Prostate gland (tissue), 2 donors: ENCODE measurements at regions not wholly inside any gene's neighbourhood (a gene's known extent, or its start where the extent isn't known, plus 50 kb on each side); places are given as distances from the start of the nearest gene placed in this dataset.

Experiments
- DNase-seq: peaks from one replicate; pipeline ENCODE4 v3.0.0-alpha.2; 2019; ENCODE audit warnings: low spot score
- H3K27ac ChIP-seq, 2 donors: fragments of 200-600 bp; sonication (generic); 2 replicates each; pipeline ENCODE4 v1.5.1; 2017 to 2019
- H3K27me3 ChIP-seq: fragments of 200-600 bp; sonication (generic); replicated peaks from 2 replicates; pipeline ENCODE4 v1.5.1; 2019; ENCODE audit not compliant: insufficient read depth
- H3K36me3 ChIP-seq, 2 donors: fragments of 200-600 bp; sonication (generic); 1 replicate in 1 of 2; 2 replicates in 1 of 2; pipeline versions ENCODE4 v1.5.1 to v1.8.1; 2017 to 2019
- H3K4me1 ChIP-seq: fragments of 200-600 bp; sonication (generic); replicated peaks from 2 replicates; pipeline ENCODE4 v1.5.1; 2019
- H3K4me3 ChIP-seq, 2 donors: fragments of 200-600 bp; sonication (generic); 2 replicates each; pipeline ENCODE4 v1.5.1; 2017 to 2019
- H3K9me3 ChIP-seq: fragments of 200-600 bp; sonication (generic); 2 replicates; pipeline ENCODE4 v1.5.1; 2017
- POLR2A ChIP-seq: fragments of 450-650 bp; IDR thresholded peaks from one replicate; pipeline ENCODE4 v1.6.1; 2016; ENCODE audit warnings: antibody characterized with exemption, mild to moderate bottlenecking
- POLR2AphosphoS5 ChIP-seq: sonication (generic); formaldehyde crosslinking; IDR thresholded peaks from one replicate; pipeline ENCODE4 v1.6.1; 2017; ENCODE audit warnings: antibody characterized with exemption
- WGBS: methylation state at CpG from one replicate; pipeline ENCODE4 v1.1.5; 2018; 5-methylcytosine and 5-hydroxymethylcytosine counted together
- intact Hi-C: fragments of 100-400 bp; cut with DNase I; formaldehyde crosslinking; loops from one replicate; pipeline ENCODE4 v1.14.2; 2022
- TF ChIP-seq, protein P1 (sequence below), 4 experiments: fragments of 200-600 bp in 2 of 4; fragments of 450-650 bp in 2 of 4; sonication (generic) in 2 of 4; IDR thresholded peaks; 1 replicate in 3 of 4; 2 replicates in 1 of 4; pipeline ENCODE4 v1.5.1; 2016 to 2019; ENCODE audit warnings: antibody characterized with exemption in 4 of 4, mild to moderate bottlenecking in 2 of 4, moderate library complexity in 2 of 4

DNA sequence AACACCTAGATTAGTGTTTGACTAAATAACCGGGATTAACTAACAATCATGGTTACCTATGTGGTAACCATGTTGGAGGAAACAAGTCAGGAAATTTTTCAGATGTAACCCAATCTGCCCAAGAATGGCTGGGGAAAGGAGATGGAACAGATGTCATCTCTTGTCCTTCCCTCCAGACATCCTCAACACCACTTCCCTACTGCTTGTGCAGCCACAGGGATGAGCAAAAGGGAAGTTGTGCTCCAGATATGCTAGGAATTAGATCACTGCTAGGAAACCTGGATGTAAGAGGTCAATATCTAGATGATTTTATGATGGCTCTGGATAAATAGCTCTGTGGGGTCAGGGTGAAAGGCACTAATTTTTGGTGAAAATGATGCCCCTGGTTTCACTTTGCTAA is 61.3 kb upstream of the ELL2 start:
- no peak overlapping the region for H3K4me3 ChIP-seq
- intact Hi-C loops: no loop called here
- H3K27ac ChIP-seq: no peak overlapping the region
- no peaks in the 10 kb centered on the region for H3K36me3 ChIP-seq
- H3K9me3 ChIP-seq: no peaks in the 10 kb centered on the region
- H3K27me3 ChIP-seq: no peaks in the 10 kb centered on the region
- TF ChIP-seq, protein P1, sequence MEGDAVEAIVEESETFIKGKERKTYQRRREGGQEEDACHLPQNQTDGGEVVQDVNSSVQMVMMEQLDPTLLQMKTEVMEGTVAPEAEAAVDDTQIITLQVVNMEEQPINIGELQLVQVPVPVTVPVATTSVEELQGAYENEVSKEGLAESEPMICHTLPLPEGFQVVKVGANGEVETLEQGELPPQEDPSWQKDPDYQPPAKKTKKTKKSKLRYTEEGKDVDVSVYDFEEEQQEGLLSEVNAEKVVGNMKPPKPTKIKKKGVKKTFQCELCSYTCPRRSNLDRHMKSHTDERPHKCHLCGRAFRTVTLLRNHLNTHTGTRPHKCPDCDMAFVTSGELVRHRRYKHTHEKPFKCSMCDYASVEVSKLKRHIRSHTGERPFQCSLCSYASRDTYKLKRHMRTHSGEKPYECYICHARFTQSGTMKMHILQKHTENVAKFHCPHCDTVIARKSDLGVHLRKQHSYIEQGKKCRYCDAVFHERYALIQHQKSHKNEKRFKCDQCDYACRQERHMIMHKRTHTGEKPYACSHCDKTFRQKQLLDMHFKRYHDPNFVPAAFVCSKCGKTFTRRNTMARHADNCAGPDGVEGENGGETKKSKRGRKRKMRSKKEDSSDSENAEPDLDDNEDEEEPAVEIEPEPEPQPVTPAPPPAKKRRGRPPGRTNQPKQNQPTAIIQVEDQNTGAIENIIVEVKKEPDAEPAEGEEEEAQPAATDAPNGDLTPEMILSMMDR (IDR thresholded peaks at IDR 0.05): no peak
- H3K4me1 ChIP-seq: peaks cover 4% of the 10 kb centered on the region
- WGBS: 100% methylated on average over 1 of the region's 1 CpG
- DNase-seq: no peak

DNA sequence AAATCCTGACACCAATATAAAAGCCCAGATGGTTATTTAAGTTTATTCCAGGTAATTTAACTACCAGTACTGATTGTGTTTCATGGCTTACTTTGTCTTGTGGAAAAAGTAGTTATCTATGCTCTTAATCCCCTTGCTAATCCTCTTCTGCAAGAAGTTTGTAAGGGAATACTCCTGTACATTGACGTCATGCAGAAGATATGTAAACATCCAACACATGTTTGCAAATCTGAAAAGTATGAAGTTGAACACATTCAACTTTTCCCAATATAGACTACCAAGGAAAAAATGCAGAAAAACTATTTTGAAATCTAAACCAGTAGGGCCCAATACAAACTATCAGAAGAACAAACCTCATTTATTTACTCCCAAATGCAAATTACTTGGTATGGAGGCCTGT is 56.3 kb upstream of the ELL2 start:
- 48% methylated on average over 1 of the region's 1 CpG for WGBS
- intact Hi-C loops: no loop called here
- H3K9me3 ChIP-seq: no peaks in the 10 kb centered on the region
- no peaks in the 10 kb centered on the region for H3K4me1 ChIP-seq
- H3K27ac ChIP-seq: no peak overlapping the region
- no peak overlapping the region for H3K4me3 ChIP-seq
- H3K27me3 ChIP-seq: no peaks in the 10 kb centered on the region
- DNase-seq: no peak
- TF ChIP-seq POLR2A: no peak
- TF ChIP-seq, protein P1 (IDR thresholded peaks at IDR 0.05): no peak
- TF ChIP-seq POLR2AphosphoS5: no peak
- no peaks in the 10 kb centered on the region for H3K36me3 ChIP-seq

DNA sequence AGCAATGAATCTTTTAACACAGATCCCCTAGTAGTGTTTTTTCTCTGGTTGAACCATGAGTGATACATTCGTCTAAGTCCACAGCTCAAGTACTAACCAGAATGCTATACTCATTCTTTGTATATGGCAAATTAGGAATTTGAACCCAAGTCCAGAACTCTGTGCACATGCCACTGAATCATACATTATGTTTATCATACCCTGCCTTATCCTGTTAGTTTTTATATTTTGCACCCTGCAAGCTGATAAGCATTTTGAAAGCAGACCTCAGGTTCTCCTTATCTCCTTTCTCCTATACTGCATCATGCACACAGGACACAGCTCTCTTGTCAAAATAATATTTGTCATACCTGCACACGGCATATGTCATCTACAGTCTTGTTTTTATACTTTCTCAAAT is 54.6 kb upstream of the ELL2 start:
- DNase-seq: no peak
- Histone ChIP-seq H3K36me3 (no peaks in the 10 kb centered on the region), H3K4me1 (no peaks in the 10 kb centered on the region), H3K27ac (no peak overlapping the region), H3K27me3 (no peaks in the 10 kb centered on the region), H3K9me3 (no peaks in the 10 kb centered on the region), H3K4me3 (no peak overlapping the region)
- intact Hi-C loops: no loop called here
- 98% methylated on average over 2 of the region's 2 CpGs for WGBS
- TF ChIP-seq POLR2A: no peak
- TF ChIP-seq, protein P1 (IDR thresholded peaks at IDR 0.05): no peak
- TF ChIP-seq POLR2AphosphoS5: no peak

DNA sequence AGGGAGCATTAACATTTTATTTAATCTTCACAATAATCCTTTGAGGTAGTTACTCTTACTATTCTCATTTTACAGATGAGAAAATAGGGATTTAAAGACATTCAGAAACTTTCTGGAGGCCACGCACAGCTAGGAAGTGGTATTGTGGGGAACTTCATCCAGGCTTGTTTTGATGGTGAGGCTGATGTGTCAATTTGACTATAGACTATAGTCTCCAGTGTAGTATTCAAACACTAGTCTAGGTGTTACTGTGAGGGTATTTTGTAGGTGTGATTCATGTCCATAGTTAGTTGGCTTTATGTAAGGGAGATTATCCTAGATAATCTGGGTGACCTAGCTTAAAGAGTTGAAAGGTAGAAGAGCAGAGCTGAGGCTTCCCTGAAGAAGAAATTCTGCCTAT is 54.1 kb upstream of the ELL2 start:
- Histone ChIP-seq H3K36me3 (no peaks in the 10 kb centered on the region), H3K4me3 (no peak overlapping the region), H3K9me3 (no peaks in the 10 kb centered on the region), H3K27me3 (no peaks in the 10 kb centered on the region), H3K27ac (no peak overlapping the region), H3K4me1 (no peaks in the 10 kb centered on the region)
- DNase-seq: no peak
- intact Hi-C loops: no loop called here
- TF ChIP-seq POLR2AphosphoS5 (no peak), POLR2A (no peak)
- TF ChIP-seq, protein P1 (IDR thresholded peaks at IDR 0.05): no peak
- WGBS: 97% methylated on average over 1 of the region's 1 CpG

DNA sequence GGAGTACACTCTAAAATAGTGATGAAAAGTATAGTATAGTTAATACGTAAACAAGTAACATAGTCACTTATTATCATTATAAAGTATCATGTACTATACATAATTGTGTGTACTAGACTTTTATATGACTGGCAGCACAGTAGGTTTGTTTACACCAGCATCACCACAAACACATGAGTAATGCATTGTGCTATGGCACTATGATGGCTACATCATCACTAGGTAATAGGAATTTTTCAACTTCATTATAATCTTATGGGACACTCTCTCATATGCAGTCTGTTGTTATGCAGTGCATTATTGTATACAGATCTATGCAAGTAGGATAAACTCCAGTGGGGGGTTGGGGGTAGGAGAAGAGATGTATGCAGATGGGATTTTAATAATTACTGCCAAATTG is 52.7 kb upstream of the ELL2 start:
- Histone ChIP-seq H3K9me3 (no peaks in the 10 kb centered on the region), H3K36me3 (no peaks in the 10 kb centered on the region), H3K27ac (no peak overlapping the region), H3K27me3 (no peaks in the 10 kb centered on the region), H3K4me1 (no peaks in the 10 kb centered on the region), H3K4me3 (no peak overlapping the region)
- no peak for DNase-seq
- TF ChIP-seq, protein P1 (IDR thresholded peaks at IDR 0.05): no peak
- TF ChIP-seq POLR2AphosphoS5 (no peak), POLR2A (no peak)
- intact Hi-C loops: no loop called here
- 91% methylated on average over 1 of the region's 1 CpG for WGBS
